Lower lobe of right lung (tissue), 2 donors: ENCODE measurements at regions not wholly inside any gene's neighbourhood (a gene's known extent, or its start where the extent isn't known, plus 50 kb on each side); places are given as distances from the start of the nearest gene placed in this dataset.

Experiments
- ATAC-seq, 2 donors: fragments of 200-7000 bp; cut with Tn5 transposase; one replicate each; pipeline ENCODE4 v1.9.1; 2020 to 2022; ENCODE audit warnings: mild to moderate bottlenecking in 2 of 2, moderate library complexity in 2 of 2
- DNase-seq: peaks from one replicate; pipeline ENCODE4 v3.0.0-alpha.2; 2020
- H3K27ac ChIP-seq: fragments of 200-600 bp; one replicate; pipeline ENCODE4 v1.8.0; 2022
- H3K27me3 ChIP-seq: fragments of 200-600 bp; one replicate; pipeline ENCODE4 v1.8.0; 2022; ENCODE audit warnings: low read depth
- H3K36me3 ChIP-seq: fragments of 200-600 bp; one replicate; pipeline ENCODE4 v1.8.0; 2022; ENCODE audit warnings: mild to moderate bottlenecking
- H3K4me1 ChIP-seq: fragments of 200-600 bp; one replicate; pipeline ENCODE4 v1.8.0; 2022
- H3K4me3 ChIP-seq: fragments of 200-600 bp; one replicate; pipeline ENCODE4 v1.8.0; 2022; ENCODE audit warnings: mild to moderate bottlenecking
- H3K9me3 ChIP-seq: fragments of 200-600 bp; one replicate; pipeline ENCODE4 v1.8.0; 2022
- intact Hi-C: fragments of 100-400 bp; cut with DNase I; formaldehyde crosslinking; loops from one replicate; pipeline ENCODE4 v1.11.0; 2022
- TF ChIP-seq, protein P1 (sequence below): fragments of 200-600 bp; IDR thresholded peaks from one replicate; pipeline ENCODE4 v1.8.0; 2022; ENCODE audit warnings: antibody characterized with exemption, mild to moderate bottlenecking
- donor health status: DM: no; HTN: yes; CAD: no; lungs with severe emphysema.

DNA sequence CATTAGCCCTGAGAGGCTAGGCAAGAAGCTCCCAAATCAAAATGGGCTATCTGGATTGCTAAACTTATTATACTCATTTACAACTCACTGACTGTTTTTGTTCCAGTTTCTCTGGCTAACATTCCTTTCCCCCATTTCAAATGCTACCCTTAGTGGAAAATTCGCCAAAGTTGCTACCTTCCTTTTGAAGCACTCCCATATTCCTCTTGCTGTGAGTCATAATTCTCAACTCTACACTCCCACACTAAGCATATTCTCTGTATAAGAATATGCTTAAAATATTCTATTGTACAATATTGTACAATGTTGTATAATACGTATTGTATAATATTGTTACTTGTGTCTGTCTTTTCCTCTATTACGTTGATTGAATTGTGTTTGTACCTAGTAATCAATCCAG lies 398.6 kb downstream of the PYDC2 start:
- no peaks in the 10 kb centered on the region for H3K36me3 ChIP-seq
- no peaks in the 10 kb centered on the region for H3K9me3 ChIP-seq
- DNase-seq (no peak), ATAC-seq (no peak)
- no peaks in the 10 kb centered on the region for H3K27me3 ChIP-seq
- H3K4me3 ChIP-seq, result no peak overlapping the region
- TF ChIP-seq, protein P1, sequence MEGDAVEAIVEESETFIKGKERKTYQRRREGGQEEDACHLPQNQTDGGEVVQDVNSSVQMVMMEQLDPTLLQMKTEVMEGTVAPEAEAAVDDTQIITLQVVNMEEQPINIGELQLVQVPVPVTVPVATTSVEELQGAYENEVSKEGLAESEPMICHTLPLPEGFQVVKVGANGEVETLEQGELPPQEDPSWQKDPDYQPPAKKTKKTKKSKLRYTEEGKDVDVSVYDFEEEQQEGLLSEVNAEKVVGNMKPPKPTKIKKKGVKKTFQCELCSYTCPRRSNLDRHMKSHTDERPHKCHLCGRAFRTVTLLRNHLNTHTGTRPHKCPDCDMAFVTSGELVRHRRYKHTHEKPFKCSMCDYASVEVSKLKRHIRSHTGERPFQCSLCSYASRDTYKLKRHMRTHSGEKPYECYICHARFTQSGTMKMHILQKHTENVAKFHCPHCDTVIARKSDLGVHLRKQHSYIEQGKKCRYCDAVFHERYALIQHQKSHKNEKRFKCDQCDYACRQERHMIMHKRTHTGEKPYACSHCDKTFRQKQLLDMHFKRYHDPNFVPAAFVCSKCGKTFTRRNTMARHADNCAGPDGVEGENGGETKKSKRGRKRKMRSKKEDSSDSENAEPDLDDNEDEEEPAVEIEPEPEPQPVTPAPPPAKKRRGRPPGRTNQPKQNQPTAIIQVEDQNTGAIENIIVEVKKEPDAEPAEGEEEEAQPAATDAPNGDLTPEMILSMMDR, result no peak
- no peaks in the 10 kb centered on the region for H3K4me1 ChIP-seq
- intact Hi-C loops, result no loop called here
- no peak overlapping the region for H3K27ac ChIP-seq

DNA sequence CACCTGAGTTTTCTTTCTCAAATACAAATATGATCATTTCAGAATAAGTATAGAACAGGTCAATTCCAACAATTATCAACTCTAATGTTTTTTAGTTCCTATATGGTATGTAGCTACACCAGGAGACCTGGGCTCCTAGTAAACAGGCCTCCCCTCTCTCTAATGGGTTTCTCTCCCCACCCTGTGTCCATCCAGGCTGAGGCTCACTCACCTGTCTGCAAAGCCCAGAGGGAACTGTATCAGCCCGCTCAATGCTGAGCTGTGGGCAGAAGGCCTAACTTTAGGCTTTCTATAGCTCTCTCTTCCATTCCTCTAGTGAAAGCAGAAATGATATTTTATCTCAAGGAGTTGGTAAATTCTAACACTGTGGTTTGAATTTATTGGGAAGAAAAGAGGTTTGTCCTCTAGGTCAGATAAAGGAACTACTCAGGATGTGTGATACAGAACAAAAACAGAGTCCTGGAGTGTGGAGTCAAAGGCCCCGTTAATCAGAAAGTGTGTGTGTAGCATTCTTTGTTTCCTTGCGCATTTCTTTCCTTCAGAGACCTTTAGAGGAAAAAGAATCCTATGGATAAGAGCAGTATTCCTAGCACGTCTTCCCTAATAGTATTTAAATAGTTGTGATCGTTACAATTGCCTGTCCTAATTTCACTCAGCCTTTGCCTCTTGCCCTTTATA lies 408.9 kb downstream of the PYDC2 start:
- TF ChIP-seq, protein P1, result no peak
- no peak for ATAC-seq
- H3K4me3 ChIP-seq, result no peak overlapping the region
- no peaks in the 10 kb centered on the region for H3K27me3 ChIP-seq
- H3K27ac ChIP-seq, result no peak overlapping the region
- intact Hi-C loops, result no loop called here
- no peak for DNase-seq
- no peaks in the 10 kb centered on the region for H3K4me1 ChIP-seq
- H3K9me3 ChIP-seq, result no peaks in the 10 kb centered on the region
- no peaks in the 10 kb centered on the region for H3K36me3 ChIP-seq

DNA sequence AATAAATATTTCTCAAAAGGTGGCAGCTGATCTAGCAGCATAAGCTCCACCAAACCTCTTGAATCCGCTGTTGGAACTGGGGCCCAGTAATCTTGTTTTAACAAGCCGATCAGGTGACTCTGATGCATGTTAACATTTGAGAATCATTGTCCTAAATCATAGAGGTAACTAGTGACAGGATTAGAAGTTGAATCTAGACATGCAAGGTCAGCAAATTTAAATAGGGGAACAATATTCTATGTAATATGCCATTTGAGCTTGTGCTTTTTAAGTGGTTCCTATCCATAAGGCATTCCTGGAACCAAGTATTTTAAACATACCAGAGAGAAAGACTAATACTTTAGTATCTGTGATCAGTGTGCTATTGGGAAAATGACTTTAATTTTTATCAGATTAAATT lies 412.8 kb downstream of the PYDC2 start:
- Histone ChIP-seq H3K4me1 (no peaks in the 10 kb centered on the region), H3K36me3 (no peaks in the 10 kb centered on the region), H3K27me3 (no peaks in the 10 kb centered on the region), H3K4me3 (no peak overlapping the region), H3K27ac (no peak overlapping the region), H3K9me3 (no peaks in the 10 kb centered on the region)
- TF ChIP-seq, protein P1, result no peak
- ATAC-seq (no peak), DNase-seq (no peak)
- intact Hi-C loops, result no loop called here

DNA sequence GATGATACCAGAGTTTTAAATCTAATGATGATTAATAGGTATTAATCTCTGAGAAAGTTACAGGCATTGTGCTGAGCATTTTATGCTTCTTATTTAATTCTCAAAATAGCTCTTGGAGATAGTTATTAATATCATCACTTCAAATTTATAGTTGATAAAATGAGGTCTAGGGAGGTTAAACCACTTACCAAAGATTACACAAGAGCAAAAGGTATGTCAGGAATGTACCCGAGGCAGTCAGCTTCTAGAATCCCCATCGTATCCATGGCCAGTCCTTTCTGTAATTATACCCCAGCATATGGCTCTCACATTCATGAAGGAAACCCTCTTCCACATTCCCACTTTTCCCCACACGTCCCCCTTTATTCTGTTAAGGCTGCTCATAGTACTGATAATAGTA lies 421.3 kb downstream of the PYDC2 start:
- ATAC-seq, result peak; percentile 41 to 62
- no peak for DNase-seq

DNA sequence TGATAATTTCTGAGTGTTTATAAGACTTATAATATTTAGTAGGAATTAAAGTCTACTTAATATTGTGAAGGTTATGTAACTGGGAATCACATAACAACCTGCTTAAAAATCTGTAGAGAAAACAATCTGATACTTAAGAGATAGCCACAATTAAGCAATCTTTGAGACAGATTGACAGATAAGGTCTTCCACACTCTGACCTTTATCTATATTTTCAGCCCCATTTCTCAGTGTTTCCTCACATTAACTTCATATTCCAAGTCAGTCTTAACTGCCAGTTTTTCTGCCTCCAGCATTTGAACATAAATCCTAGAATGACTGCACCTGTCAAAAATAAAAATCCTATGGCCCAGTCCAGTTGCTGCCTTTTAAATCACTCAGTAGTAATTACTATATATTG lies 423.2 kb downstream of the PYDC2 start:
- TF ChIP-seq, protein P1, result no peak
- ATAC-seq (no peak), DNase-seq (no peak)
- Histone ChIP-seq H3K27me3 (no peaks in the 10 kb centered on the region), H3K27ac (no peak overlapping the region), H3K9me3 (no peaks in the 10 kb centered on the region), H3K4me1 (no peaks in the 10 kb centered on the region), H3K36me3 (no peaks in the 10 kb centered on the region), H3K4me3 (no peak overlapping the region)
- intact Hi-C loops, result no loop called here

More for the DNA sequence above, 421.3 kb downstream of the PYDC2 start:
- Histone ChIP-seq H3K27ac (no peak overlapping the region), H3K27me3 (no peaks in the 10 kb centered on the region), H3K36me3 (no peaks in the 10 kb centered on the region), H3K9me3 (no peaks in the 10 kb centered on the region), H3K4me1 (no peaks in the 10 kb centered on the region), H3K4me3 (no peak overlapping the region)
- TF ChIP-seq, protein P1, result no peak
- intact Hi-C loops, result no loop called here

DNA sequence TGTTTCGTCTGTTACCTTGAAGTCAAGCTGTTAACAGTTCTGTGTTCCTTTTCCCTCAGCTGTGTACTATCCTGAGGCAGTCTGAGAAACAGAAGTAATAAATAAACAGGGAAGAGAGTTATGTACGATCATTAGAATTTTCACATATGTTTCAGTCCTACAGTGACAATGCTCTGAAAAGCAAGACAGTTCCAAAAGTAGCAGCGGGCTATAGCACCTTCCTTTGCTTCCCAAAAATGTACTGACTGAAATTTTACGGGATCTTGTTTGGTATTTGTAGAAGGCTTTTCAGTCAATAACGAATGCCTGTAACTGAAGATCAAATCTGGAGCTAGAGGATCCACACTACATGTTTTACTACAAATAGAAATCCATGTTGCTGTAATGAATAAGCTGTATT lies 428.1 kb downstream of the PYDC2 start:
- Histone ChIP-seq H3K4me3 (no peak overlapping the region), H3K9me3 (no peaks in the 10 kb centered on the region), H3K36me3 (no peaks in the 10 kb centered on the region), H3K27ac (no peak overlapping the region), H3K4me1 (no peaks in the 10 kb centered on the region), H3K27me3 (no peaks in the 10 kb centered on the region)
- DNase-seq (no peak), ATAC-seq (no peak)
- TF ChIP-seq, protein P1, result no peak
- intact Hi-C loops, result no loop called here
